GM23338 (cell line): ENCODE measurements at regions not wholly inside any gene's neighbourhood (a gene's known extent, or its start where the extent isn't known, plus 50 kb on each side); places are given as distances from the start of the nearest gene placed in this dataset.

Source experiments
- CREB1 ChIP-seq: fragments of 250-450 bp; sonication (Bioruptor Pico); IDR thresholded peaks from 2 replicates; pipeline ENCODE4 v1.5.0; 2020; ENCODE audit warnings: low read depth, mild to moderate bottlenecking, moderate library complexity
- EZH2 ChIP-seq: fragments of 200-600 bp; sonication (generic); IDR thresholded peaks from one replicate; pipeline ENCODE4 v1.8.0; 2017; ENCODE audit warnings: antibody characterized with exemption, mild to moderate bottlenecking, low read depth; ENCODE audit not compliant: unreplicated experiment
- EZH2phosphoT487 ChIP-seq: fragments of 200-600 bp; sonication (generic); IDR thresholded peaks from one replicate; pipeline ENCODE4 v1.8.1; 2018; ENCODE audit warnings: antibody characterized with exemption; ENCODE audit not compliant: unreplicated experiment
- JUNB ChIP-seq: IDR thresholded peaks from one replicate; pipeline ENCODE4 v1.6.1; 2016; ENCODE audit warnings: antibody characterized with exemption; ENCODE audit not compliant: unreplicated experiment
- NANOG ChIP-seq: IDR thresholded peaks from 2 replicates; pipeline ENCODE4 v1.6.1; 2016; ENCODE audit warnings: antibody characterized with exemption, borderline replicate concordance
- POLR2AphosphoS5 ChIP-seq: IDR thresholded peaks from 2 replicates; pipeline ENCODE4 v1.6.1; 2016; ENCODE audit warnings: antibody characterized with exemption, low read depth
- STAT1 ChIP-seq: IDR thresholded peaks from one replicate; pipeline ENCODE4 v1.6.1; 2016; ENCODE audit warnings: antibody characterized with exemption; ENCODE audit not compliant: unreplicated experiment
- ZNF114 ChIP-seq: fragments of 250-450 bp; sonication (Bioruptor Pico); IDR thresholded peaks from 2 replicates; pipeline ENCODE4 v1.5.0; 2020; ENCODE audit warnings: mild to moderate bottlenecking, moderate library complexity
- ZNF331 ChIP-seq: fragments of 250-450 bp; sonication (Bioruptor Pico); IDR thresholded peaks from 2 replicates; pipeline ENCODE4 v1.5.0; 2020; ENCODE audit warnings: low read depth, mild to moderate bottlenecking, moderate library complexity
- TF ChIP-seq, protein P1 (sequence below), 2 experiments: fragments of 200-600 bp in 1 of 2; sonication (generic) in 1 of 2; conservative IDR thresholded peaks; 2 replicates each; pipeline versions ENCODE4 v1.5.1 to v1.6.1; 2016 to 2017; ENCODE audit warnings: antibody characterized with exemption in 2 of 2, low read depth in 2 of 2, mild to moderate bottlenecking in 2 of 2, moderate library complexity in 1 of 2
- TF ChIP-seq, protein P2 (sequence below): IDR thresholded peaks from one replicate; pipeline ENCODE4 v1.6.1; 2018; ENCODE audit warnings: antibody characterized with exemption; ENCODE audit not compliant: unreplicated experiment
- TF ChIP-seq, protein P3 (sequence below): fragments of 250-450 bp; sonication (Bioruptor Pico); IDR thresholded peaks from 2 replicates; pipeline ENCODE4 v1.5.0; 2020; ENCODE audit warnings: mild to moderate bottlenecking, moderate library complexity
- TF ChIP-seq, protein P4 (sequence below): IDR thresholded peaks from 2 replicates; pipeline ENCODE4 v1.6.1; 2016; ENCODE audit warnings: antibody characterized with exemption

DNA sequence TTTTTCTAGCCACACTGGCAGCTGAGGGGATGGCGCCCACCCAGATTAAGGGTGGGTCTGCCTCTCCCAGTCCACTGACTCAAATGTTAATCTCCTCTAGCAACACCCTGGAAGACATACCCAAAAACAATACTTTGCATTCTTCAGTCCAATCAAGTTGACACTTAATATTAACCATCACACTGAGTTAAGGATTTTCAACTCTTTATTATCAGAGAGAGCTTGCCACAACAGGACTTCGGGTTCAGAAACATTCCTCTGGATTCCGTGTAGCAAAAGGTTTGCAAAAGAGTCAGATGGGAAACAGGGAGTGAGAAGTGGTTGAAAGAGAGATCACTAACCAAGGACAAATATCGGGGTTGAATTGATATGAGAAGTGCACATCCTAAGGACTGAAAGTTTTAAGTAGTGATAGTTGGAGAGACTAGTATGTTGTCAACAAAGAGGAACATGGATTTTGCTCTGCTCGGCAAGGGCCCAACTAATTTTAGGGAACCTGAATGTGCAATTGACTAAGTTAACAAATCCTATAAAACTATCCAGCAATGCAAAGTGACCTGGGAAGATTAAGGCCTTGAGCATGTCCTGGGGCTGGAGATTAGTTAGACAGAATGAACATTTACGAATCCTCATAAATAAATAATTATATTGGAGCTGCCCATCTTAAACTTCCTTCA lies 137.0 kb upstream of the TENT5A start:
- TF ChIP-seq, protein P1, sequence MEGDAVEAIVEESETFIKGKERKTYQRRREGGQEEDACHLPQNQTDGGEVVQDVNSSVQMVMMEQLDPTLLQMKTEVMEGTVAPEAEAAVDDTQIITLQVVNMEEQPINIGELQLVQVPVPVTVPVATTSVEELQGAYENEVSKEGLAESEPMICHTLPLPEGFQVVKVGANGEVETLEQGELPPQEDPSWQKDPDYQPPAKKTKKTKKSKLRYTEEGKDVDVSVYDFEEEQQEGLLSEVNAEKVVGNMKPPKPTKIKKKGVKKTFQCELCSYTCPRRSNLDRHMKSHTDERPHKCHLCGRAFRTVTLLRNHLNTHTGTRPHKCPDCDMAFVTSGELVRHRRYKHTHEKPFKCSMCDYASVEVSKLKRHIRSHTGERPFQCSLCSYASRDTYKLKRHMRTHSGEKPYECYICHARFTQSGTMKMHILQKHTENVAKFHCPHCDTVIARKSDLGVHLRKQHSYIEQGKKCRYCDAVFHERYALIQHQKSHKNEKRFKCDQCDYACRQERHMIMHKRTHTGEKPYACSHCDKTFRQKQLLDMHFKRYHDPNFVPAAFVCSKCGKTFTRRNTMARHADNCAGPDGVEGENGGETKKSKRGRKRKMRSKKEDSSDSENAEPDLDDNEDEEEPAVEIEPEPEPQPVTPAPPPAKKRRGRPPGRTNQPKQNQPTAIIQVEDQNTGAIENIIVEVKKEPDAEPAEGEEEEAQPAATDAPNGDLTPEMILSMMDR (conservative IDR thresholded peaks at IDR 0.05; ENCODE audit: low read depth in 2 of 2): no peak
- TF ChIP-seq EZH2: no peak
- TF ChIP-seq JUNB: no peak
- TF ChIP-seq EZH2phosphoT487: no peak
- TF ChIP-seq POLR2AphosphoS5: no peak
- TF ChIP-seq, protein P2, sequence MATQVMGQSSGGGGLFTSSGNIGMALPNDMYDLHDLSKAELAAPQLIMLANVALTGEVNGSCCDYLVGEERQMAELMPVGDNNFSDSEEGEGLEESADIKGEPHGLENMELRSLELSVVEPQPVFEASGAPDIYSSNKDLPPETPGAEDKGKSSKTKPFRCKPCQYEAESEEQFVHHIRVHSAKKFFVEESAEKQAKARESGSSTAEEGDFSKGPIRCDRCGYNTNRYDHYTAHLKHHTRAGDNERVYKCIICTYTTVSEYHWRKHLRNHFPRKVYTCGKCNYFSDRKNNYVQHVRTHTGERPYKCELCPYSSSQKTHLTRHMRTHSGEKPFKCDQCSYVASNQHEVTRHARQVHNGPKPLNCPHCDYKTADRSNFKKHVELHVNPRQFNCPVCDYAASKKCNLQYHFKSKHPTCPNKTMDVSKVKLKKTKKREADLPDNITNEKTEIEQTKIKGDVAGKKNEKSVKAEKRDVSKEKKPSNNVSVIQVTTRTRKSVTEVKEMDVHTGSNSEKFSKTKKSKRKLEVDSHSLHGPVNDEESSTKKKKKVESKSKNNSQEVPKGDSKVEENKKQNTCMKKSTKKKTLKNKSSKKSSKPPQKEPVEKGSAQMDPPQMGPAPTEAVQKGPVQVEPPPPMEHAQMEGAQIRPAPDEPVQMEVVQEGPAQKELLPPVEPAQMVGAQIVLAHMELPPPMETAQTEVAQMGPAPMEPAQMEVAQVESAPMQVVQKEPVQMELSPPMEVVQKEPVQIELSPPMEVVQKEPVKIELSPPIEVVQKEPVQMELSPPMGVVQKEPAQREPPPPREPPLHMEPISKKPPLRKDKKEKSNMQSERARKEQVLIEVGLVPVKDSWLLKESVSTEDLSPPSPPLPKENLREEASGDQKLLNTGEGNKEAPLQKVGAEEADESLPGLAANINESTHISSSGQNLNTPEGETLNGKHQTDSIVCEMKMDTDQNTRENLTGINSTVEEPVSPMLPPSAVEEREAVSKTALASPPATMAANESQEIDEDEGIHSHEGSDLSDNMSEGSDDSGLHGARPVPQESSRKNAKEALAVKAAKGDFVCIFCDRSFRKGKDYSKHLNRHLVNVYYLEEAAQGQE: no peak
- no peak for TF ChIP-seq CREB1 (CRISPR knock-in tag)
- TF ChIP-seq ZNF114 (CRISPR knock-in tag): no peak
- TF ChIP-seq, protein P3, sequence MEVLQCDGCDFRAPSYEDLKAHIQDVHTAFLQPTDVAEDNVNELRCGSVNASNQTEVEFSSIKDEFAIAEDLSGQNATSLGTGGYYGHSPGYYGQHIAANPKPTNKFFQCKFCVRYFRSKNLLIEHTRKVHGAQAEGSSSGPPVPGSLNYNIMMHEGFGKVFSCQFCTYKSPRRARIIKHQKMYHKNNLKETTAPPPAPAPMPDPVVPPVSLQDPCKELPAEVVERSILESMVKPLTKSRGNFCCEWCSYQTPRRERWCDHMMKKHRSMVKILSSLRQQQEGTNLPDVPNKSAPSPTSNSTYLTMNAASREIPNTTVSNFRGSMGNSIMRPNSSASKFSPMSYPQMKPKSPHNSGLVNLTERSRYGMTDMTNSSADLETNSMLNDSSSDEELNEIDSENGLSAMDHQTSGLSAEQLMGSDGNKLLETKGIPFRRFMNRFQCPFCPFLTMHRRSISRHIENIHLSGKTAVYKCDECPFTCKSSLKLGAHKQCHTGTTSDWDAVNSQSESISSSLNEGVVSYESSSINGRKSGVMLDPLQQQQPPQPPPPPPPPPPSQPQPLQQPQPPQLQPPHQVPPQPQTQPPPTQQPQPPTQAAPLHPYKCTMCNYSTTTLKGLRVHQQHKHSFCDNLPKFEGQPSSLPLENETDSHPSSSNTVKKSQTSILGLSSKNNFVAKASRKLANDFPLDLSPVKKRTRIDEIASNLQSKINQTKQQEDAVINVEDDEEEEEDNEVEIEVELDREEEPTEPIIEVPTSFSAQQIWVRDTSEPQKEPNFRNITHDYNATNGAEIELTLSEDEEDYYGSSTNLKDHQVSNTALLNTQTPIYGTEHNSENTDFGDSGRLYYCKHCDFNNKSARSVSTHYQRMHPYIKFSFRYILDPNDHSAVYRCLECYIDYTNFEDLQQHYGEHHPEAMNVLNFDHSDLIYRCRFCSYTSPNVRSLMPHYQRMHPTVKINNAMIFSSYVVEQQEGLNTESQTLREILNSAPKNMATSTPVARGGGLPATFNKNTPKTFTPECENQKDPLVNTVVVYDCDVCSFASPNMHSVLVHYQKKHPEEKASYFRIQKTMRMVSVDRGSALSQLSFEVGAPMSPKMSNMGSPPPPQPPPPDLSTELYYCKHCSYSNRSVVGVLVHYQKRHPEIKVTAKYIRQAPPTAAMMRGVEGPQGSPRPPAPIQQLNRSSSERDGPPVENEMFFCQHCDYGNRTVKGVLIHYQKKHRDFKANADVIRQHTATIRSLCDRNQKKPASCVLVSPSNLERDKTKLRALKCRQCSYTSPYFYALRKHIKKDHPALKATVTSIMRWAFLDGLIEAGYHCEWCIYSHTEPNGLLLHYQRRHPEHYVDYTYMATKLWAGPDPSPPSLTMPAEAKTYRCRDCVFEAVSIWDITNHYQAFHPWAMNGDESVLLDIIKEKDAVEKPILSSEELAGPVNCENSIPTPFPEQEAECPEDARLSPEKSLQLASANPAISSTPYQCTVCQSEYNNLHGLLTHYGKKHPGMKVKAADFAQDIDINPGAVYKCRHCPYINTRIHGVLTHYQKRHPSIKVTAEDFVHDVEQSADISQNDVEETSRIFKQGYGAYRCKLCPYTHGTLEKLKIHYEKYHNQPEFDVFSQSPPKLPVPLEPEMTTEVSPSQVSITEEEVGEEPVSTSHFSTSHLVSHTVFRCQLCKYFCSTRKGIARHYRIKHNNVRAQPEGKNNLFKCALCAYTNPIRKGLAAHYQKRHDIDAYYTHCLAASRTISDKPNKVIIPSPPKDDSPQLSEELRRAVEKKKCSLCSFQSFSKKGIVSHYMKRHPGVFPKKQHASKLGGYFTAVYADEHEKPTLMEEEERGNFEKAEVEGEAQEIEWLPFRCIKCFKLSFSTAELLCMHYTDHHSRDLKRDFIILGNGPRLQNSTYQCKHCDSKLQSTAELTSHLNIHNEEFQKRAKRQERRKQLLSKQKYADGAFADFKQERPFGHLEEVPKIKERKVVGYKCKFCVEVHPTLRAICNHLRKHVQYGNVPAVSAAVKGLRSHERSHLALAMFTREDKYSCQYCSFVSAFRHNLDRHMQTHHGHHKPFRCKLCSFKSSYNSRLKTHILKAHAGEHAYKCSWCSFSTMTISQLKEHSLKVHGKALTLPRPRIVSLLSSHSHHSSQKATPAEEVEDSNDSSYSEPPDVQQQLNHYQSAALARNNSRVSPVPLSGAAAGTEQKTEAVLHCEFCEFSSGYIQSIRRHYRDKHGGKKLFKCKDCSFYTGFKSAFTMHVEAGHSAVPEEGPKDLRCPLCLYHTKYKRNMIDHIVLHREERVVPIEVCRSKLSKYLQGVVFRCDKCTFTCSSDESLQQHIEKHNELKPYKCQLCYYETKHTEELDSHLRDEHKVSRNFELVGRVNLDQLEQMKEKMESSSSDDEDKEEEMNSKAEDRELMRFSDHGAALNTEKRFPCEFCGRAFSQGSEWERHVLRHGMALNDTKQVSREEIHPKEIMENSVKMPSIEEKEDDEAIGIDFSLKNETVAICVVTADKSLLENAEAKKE (CRISPR knock-in tag): no peak
- no peak for TF ChIP-seq STAT1
- TF ChIP-seq NANOG: no peak
- TF ChIP-seq, protein P4, sequence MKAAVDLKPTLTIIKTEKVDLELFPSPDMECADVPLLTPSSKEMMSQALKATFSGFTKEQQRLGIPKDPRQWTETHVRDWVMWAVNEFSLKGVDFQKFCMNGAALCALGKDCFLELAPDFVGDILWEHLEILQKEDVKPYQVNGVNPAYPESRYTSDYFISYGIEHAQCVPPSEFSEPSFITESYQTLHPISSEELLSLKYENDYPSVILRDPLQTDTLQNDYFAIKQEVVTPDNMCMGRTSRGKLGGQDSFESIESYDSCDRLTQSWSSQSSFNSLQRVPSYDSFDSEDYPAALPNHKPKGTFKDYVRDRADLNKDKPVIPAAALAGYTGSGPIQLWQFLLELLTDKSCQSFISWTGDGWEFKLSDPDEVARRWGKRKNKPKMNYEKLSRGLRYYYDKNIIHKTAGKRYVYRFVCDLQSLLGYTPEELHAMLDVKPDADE: no peak
- no peak for TF ChIP-seq ZNF331 (CRISPR knock-in tag)
